GM12878 (cell line): ENCODE measurements at regions not wholly inside any gene's neighbourhood (a gene's known extent, or its start where the extent isn't known, plus 50 kb on each side); places are given as distances from the start of the nearest gene placed in this dataset.

ENCODE experiments used
- ATAC-seq: fragments of 200-7000 bp; cut with Tn5 transposase; 3 replicates; pipeline ENCODE4 v1.9.1; 2020; ENCODE audit warnings: mild to moderate bottlenecking, moderate library complexity
- BruUV-seq: library from RNA; stranded (reverse); fragments of 400-500 nt; replicated peaks from 2 replicates; lab custom pipeline; 2021; lab: Mats Ljungman, UMichigan
- CTCF ChIA-PET: fragments of 300-600 bp; sonication (Branson Sonifier 250); formaldehyde crosslinking; extraction: SDS; loops from one replicate; lab custom pipeline; 2021; ENCODE audit warnings: inconsistent platforms; lab: Yijun Ruan, JAX
- POLR2A ChIA-PET: fragments of 350-600 bp; formaldehyde crosslinking; extraction: SDS; loops from one replicate; lab custom pipeline; 2021; ENCODE audit warnings: inconsistent platforms; lab: Charles Lee
- RAD21 ChIA-PET: fragments of 300-600 bp; sonication (Branson Sonifier 250); formaldehyde crosslinking; loops from one replicate; lab custom pipeline; 2023; ENCODE audit warnings: antibody characterized with exemption; ENCODE audit not compliant: unreplicated experiment; lab: Charles Lee
- SMC1A ChIA-PET: fragments of 300-600 bp; sonication (Branson Sonifier 250); formaldehyde crosslinking; loops from one replicate; lab custom pipeline; 2023; ENCODE audit not compliant: unreplicated experiment, uncharacterized antibody; lab: Charles Lee
- DNase-seq: peaks from one replicate; pipeline ENCODE4 v3.0.0-alpha.2; 2011; ENCODE audit warnings: low read depth, low spot score
- FAIRE-seq: peaks from 3 replicates; lab custom pipeline; 2011; peaks lifted over from hg19 to GRCh38; lab: Jason Lieb, UNC
- H2AFZ ChIP-seq: 2 replicates; pipeline ENCODE4 v1.6.0; 2011; ENCODE audit warnings: low read depth, low read length, control low read depth; ENCODE audit not compliant: control insufficient read depth
- H3K27ac ChIP-seq: 2 replicates; pipeline ENCODE4 v1.5.1; 2011; ENCODE audit warnings: control low read depth; ENCODE audit not compliant: control insufficient read depth, insufficient read depth
- H3K27me3 ChIP-seq, 2 experiments: replicated peaks in 1 of 2; 2 replicates each; pipeline versions ENCODE4 v1.6.0 to v1.6.1; 2011; ENCODE audit warnings: low read length in 1 of 2; ENCODE audit not compliant: control insufficient read depth in 2 of 2, insufficient read depth in 2 of 2
- H3K36me3 ChIP-seq, 2 experiments: 2 replicates each; pipeline ENCODE4 v1.5.1; 2011; ENCODE audit warnings: low read length in 1 of 2; ENCODE audit not compliant: control insufficient read depth in 2 of 2, insufficient read depth in 2 of 2
- H3K4me1 ChIP-seq: 2 replicates; pipeline ENCODE4 v1.6.1; 2011; ENCODE audit warnings: mild to moderate bottlenecking, low read length, moderate library complexity, mixed read lengths; ENCODE audit not compliant: control insufficient read depth, insufficient read depth
- H3K4me2 ChIP-seq: 2 replicates; pipeline ENCODE4 v1.6.0; 2011; ENCODE audit warnings: control low read depth; ENCODE audit not compliant: control insufficient read depth, insufficient read depth
- H3K4me3 ChIP-seq: fragments of 200-600 bp; sonication (generic); 2 replicates; pipeline ENCODE4 v1.5.1; 2016
- H3K79me2 ChIP-seq: 2 replicates; pipeline ENCODE4 v1.6.0; 2011; ENCODE audit warnings: low read length; ENCODE audit not compliant: control insufficient read depth, insufficient read depth
- H3K9ac ChIP-seq: 2 replicates; pipeline ENCODE4 v1.8.0; 2011; ENCODE audit warnings: low read length, control low read depth, mixed read lengths; ENCODE audit not compliant: control insufficient read depth, insufficient read depth
- H3K9me3 ChIP-seq: replicated peaks from 3 replicates; pipeline ENCODE4 v1.5.1; 2011; ENCODE audit warnings: mild to moderate bottlenecking, low read length; ENCODE audit not compliant: control insufficient read depth, insufficient read depth
- H4K20me1 ChIP-seq: 2 replicates; pipeline ENCODE4 v1.6.0; 2011; ENCODE audit not compliant: control insufficient read depth, insufficient read depth
- ASH2L ChIP-seq: fragments of 300-600, 200-600 bp; sonication (generic); IDR thresholded peaks from 2 replicates; pipeline ENCODE4 v1.6.1; 2017; ENCODE audit warnings: low read depth, mild to moderate bottlenecking, borderline replicate concordance
- BCL11A ChIP-seq: IDR thresholded peaks from 2 replicates; pipeline ENCODE4 v1.6.1; 2011; ENCODE audit warnings: low read depth, low read length
- BHLHE40 ChIP-seq, 2 experiments: fragments of 450-650 bp in 1 of 2; IDR thresholded peaks; 2 replicates each; pipeline ENCODE4 v1.6.1; 2011 to 2017; ENCODE audit warnings: low read depth in 2 of 2, borderline replicate concordance in 1 of 2, improper control_type of control experiment in 1 of 2, low read length in 1 of 2, mild to moderate bottlenecking in 1 of 2
- FOS ChIP-seq: IDR thresholded peaks from 3 replicates; pipeline ENCODE4 v1.6.1; 2011; ENCODE audit warnings: borderline replicate concordance; ENCODE audit not compliant: insufficient read length; ENCODE audit errors: extremely low read depth
- JUNB ChIP-seq: IDR thresholded peaks from 2 replicates; pipeline ENCODE4 v1.6.1; 2016; ENCODE audit warnings: antibody characterized with exemption, mild to moderate bottlenecking
- NFXL1 ChIP-seq: fragments of 450-650 bp; IDR thresholded peaks from 2 replicates; pipeline ENCODE4 v1.6.1; 2017; ENCODE audit warnings: antibody characterized with exemption, mild to moderate bottlenecking, borderline replicate concordance
- SMARCA5 ChIP-seq: fragments of 450-650 bp; IDR thresholded peaks from 2 replicates; pipeline ENCODE4 v1.6.1; 2017; ENCODE audit warnings: mild to moderate bottlenecking
- SP1 ChIP-seq: IDR thresholded peaks from one replicate; pipeline ENCODE4 v1.6.1; 2011; ENCODE audit warnings: low read depth, low read length
- WGBS: methylation state at CpG from one replicate; pipeline ENCODE4 v1.1.6; 2016; ENCODE audit warnings: low lambda C conversion rate; ENCODE audit not compliant: insufficient replicate concordance, insufficient coverage; ENCODE audit errors: missing lambda C conversion rate; 5-methylcytosine and 5-hydroxymethylcytosine counted together
- in situ Hi-C: fragments of 300-500 bp; cut with MboI; formaldehyde crosslinking; loops from 9 replicates; pipeline ENCODE4 v1.14.3; 2018; ENCODE audit warnings: mixed read lengths
- intact Hi-C: fragments of 100-400 bp; cut with micrococcal nuclease; formaldehyde crosslinking; loops from one replicate; pipeline ENCODE4 v1.14.2; 2022; ENCODE audit not compliant: unreplicated experiment

GRCh38 chr17:52895272-52895671, 736.8 kb upstream of the CA10 start:
- Histone ChIP-seq H3K4me1 (no peaks in the 10 kb centered on the region), H3K4me2 (no peak overlapping the region), H3K79me2 (no peaks in the 10 kb centered on the region), H3K36me3 (no peaks in the 10 kb centered on the region), H4K20me1 (no peaks in the 10 kb centered on the region), H3K9me3 (no peaks in the 10 kb centered on the region), H3K27ac (no peak overlapping the region)
- SMC1A ChIA-PET, result no interaction called here
- whole genome bisulfite sequencing, result 14% methylated on average over 2 of the region's 2 CpGs
- no TSS peak for BruUV-seq
- TF ChIP-seq SMARCA5, result no peak
- TF ChIP-seq BCL11A, result no peak
- TF ChIP-seq SP1, result no peak
- TF ChIP-seq JUNB, result no peak
- TF ChIP-seq ASH2L, result no peak
- no peak for TF ChIP-seq NFXL1
- TF ChIP-seq FOS, result no peak
- TF ChIP-seq, all 136 proteins: peak for 0
- Histone ChIP-seq H3K27me3 (no peaks in the 10 kb centered on the region), H2AFZ (no peak overlapping the region), H3K9ac (no peak overlapping the region), H3K4me3 (no peak overlapping the region)
- intact Hi-C loops, result no loop called here
- CTCF ChIA-PET, result no interaction called here
- FAIRE-seq (no peak), DNase-seq (no peak), ATAC-seq (no peak)
- RAD21 ChIA-PET, result no interaction called here
- POLR2A ChIA-PET, result no interaction called here
- in situ Hi-C loops, result no loop called here

DNA sequence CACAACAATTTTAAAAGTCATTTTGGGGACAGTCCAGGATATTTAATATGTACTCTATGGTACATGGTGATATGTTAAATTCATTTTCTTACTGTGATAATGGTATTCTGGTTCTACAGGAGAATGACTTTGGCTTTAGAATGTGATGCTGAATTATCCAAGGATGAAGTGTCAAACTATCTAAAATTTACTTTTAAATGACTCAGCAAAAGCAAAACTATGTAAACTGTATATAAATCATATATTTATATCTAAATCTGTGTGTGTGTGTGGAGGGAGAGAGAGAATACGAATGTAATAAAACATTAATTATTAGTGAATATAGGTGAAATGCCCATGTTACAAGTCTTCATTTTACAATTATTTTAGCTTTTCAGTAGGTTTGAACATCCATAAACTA, 733.8 kb upstream of the CA10 start:
- H2AFZ ChIP-seq, result no peak overlapping the region
- no peaks in the 10 kb centered on the region for H3K36me3 ChIP-seq
- no peak overlapping the region for H3K9ac ChIP-seq
- intact Hi-C loops, result no loop called here
- no peak overlapping the region for H3K4me3 ChIP-seq
- no peak overlapping the region for H3K4me2 ChIP-seq
- H3K4me1 ChIP-seq, result no peaks in the 10 kb centered on the region
- no peak for ATAC-seq
- H4K20me1 ChIP-seq, result no peaks in the 10 kb centered on the region
- H3K27me3 ChIP-seq, result no peaks in the 10 kb centered on the region
- DNase-seq, result no peak
- FAIRE-seq, result no peak
- ChIA-PET CTCF (no interaction called here), POLR2A (no interaction called here), RAD21 (no interaction called here), SMC1A (no interaction called here)
- in situ Hi-C loops, result no loop called here
- no peaks in the 10 kb centered on the region for H3K9me3 ChIP-seq
- 0% methylated on average over 1 of the region's 1 CpG for WGBS
- no peak overlapping the region for H3K27ac ChIP-seq
- TF ChIP-seq BHLHE40 (IDR thresholded peaks at IDR 0.05; ENCODE audit: borderline replicate concordance in 1 of 2, low read depth in 2 of 2, low read length in 1 of 2), result no peak
- no peaks in the 10 kb centered on the region for H3K79me2 ChIP-seq
- no TSS peak for BruUV-seq
